ENCODE measurements at regions not wholly inside any gene's neighbourhood (a gene's known extent, or its start where the extent isn't known, plus 50 kb on each side); places are given as distances from the start of the nearest gene placed in this dataset.
"Not testable (repeated sequence)": the region's sequence is repeated elsewhere in the genome, so short reads cannot be mapped to it uniquely, and the experiment has no call there.

- Histone ChIP-seq H3K36me3 (no peaks in the 10 kb centered on the region), H3K27ac (no peak overlapping the region), H3K27me3 (no peaks in the 10 kb centered on the region), H3K4me3 (no peak overlapping the region), H3K4me1 (no peaks in the 10 kb centered on the region), H3K9me3 (no peaks in the 10 kb centered on the region)
- no peak for DNase-seq (ENCODE audit: low spot score in 2 of 2)
- no peak for TF ChIP-seq POLR2AphosphoS5 (IDR thresholded peaks at IDR 0.05)
- TF ChIP-seq POLR2A (IDR thresholded peaks at IDR 0.05) = no peak
- intact Hi-C loops (cut with DNase I; ENCODE audit: low total_unique reads) = no loop called here
Measured at GRCh38 chr16:65244787-65245186, 122.9 kb upstream of the CDH11 start.

GRCh38 chr16:65235339-65236177, 113.7 kb upstream of the CDH11 start:
- no peaks in the 10 kb centered on the region for H3K4me1 ChIP-seq
- H3K36me3 ChIP-seq = no peaks in the 10 kb centered on the region
- DNase-seq (ENCODE audit: low spot score in 2 of 2) = no peak
- H3K27ac ChIP-seq = no peak overlapping the region
- TF ChIP-seq POLR2AphosphoS5 (IDR thresholded peaks at IDR 0.05) = no peak
- no peak for TF ChIP-seq POLR2A (IDR thresholded peaks at IDR 0.05)
- no peak for TF ChIP-seq CTCF (IDR thresholded peaks at IDR 0.05)
- H3K9me3 ChIP-seq = no peaks in the 10 kb centered on the region
- intact Hi-C loops (cut with DNase I; ENCODE audit: low total_unique reads) = no loop called here
- no peaks in the 10 kb centered on the region for H3K27me3 ChIP-seq
- H3K4me3 ChIP-seq = no peak overlapping the region

GRCh38 chr16:65234721-65235320, 113.0 kb upstream of the CDH11 start:
- H3K27me3 ChIP-seq; DNase-seq (ENCODE audit: low spot score in 2 of 2); intact Hi-C loops (cut with DNase I; ENCODE audit: low total_unique reads); H3K27ac ChIP-seq; H3K4me1 ChIP-seq; H3K36me3 ChIP-seq; H3K9me3 ChIP-seq; H3K4me3 ChIP-seq: not testable (repeated sequence)

GRCh38 chr16:65229191-65229662, 107.4 kb upstream of the CDH11 start:
- DNase-seq (ENCODE audit: low spot score in 2 of 2) = no peak
- Histone ChIP-seq H3K4me3 (no peak overlapping the region), H3K4me1 (no peaks in the 10 kb centered on the region), H3K27me3 (no peaks in the 10 kb centered on the region), H3K36me3 (no peaks in the 10 kb centered on the region), H3K9me3 (no peaks in the 10 kb centered on the region), H3K27ac (no peak overlapping the region)
- intact Hi-C loops (cut with DNase I; ENCODE audit: low total_unique reads) = no loop called here
- TF ChIP-seq POLR2AphosphoS5 (IDR thresholded peaks at IDR 0.05) = no peak
- no peak for TF ChIP-seq POLR2A (IDR thresholded peaks at IDR 0.05)
- no peak for TF ChIP-seq CTCF (IDR thresholded peaks at IDR 0.05)

- no peaks in the 10 kb centered on the region for H3K9me3 ChIP-seq
- intact Hi-C loops (cut with DNase I; ENCODE audit: low total_unique reads) = no loop called here
- no peaks in the 10 kb centered on the region for H3K27me3 ChIP-seq
- DNase-seq (ENCODE audit: low spot score in 2 of 2) = no peak
- no peaks in the 10 kb centered on the region for H3K36me3 ChIP-seq
- TF ChIP-seq CTCF (IDR thresholded peaks at IDR 0.05) = no peak
- TF ChIP-seq POLR2A (IDR thresholded peaks at IDR 0.05) = no peak
- TF ChIP-seq POLR2AphosphoS5 (IDR thresholded peaks at IDR 0.05) = no peak
- no peaks in the 10 kb centered on the region for H3K4me1 ChIP-seq
- H3K27ac ChIP-seq = no peak overlapping the region
- H3K4me3 ChIP-seq = no peak overlapping the region
Measured at GRCh38 chr16:65227150-65227835, 105.4 kb upstream of the CDH11 start.

- DNase-seq (ENCODE audit: low spot score in 2 of 2) = no peak
- Histone ChIP-seq H3K4me3 (no peak overlapping the region), H3K4me1 (no peaks in the 10 kb centered on the region), H3K36me3 (no peaks in the 10 kb centered on the region), H3K27ac (no peak overlapping the region), H3K9me3 (no peaks in the 10 kb centered on the region), H3K27me3 (no peaks in the 10 kb centered on the region)
- TF ChIP-seq POLR2AphosphoS5 (IDR thresholded peaks at IDR 0.05) (no peak), POLR2A (IDR thresholded peaks at IDR 0.05) (no peak), CTCF (IDR thresholded peaks at IDR 0.05) (no peak)
- intact Hi-C loops (cut with DNase I; ENCODE audit: low total_unique reads) = no loop called here
Measured at GRCh38 chr16:65226077-65226476, 104.2 kb upstream of the CDH11 start.

Measured in breast epithelium (tissue), 4 donors.